ENCODE measurements at regions not wholly inside any gene's neighbourhood (a gene's known extent, or its start where the extent isn't known, plus 50 kb on each side); places are given as distances from the start of the nearest gene placed in this dataset.

GRCh38 chr2:156110890-156111289, 221.6 kb downstream of the NR4A2 start:
- Histone ChIP-seq H3K4me3 (no peak overlapping the region), H3K27me3 (ENCODE audit: low read depth) (no peaks in the 10 kb centered on the region), H3K9me3 (replicated peaks) (no peaks in the 10 kb centered on the region), H3K36me3 (no peaks in the 10 kb centered on the region), H3K4me1 (no peaks in the 10 kb centered on the region), H3K27ac (replicated peaks) (no peak overlapping the region)
- TF ChIP-seq, protein P1, sequence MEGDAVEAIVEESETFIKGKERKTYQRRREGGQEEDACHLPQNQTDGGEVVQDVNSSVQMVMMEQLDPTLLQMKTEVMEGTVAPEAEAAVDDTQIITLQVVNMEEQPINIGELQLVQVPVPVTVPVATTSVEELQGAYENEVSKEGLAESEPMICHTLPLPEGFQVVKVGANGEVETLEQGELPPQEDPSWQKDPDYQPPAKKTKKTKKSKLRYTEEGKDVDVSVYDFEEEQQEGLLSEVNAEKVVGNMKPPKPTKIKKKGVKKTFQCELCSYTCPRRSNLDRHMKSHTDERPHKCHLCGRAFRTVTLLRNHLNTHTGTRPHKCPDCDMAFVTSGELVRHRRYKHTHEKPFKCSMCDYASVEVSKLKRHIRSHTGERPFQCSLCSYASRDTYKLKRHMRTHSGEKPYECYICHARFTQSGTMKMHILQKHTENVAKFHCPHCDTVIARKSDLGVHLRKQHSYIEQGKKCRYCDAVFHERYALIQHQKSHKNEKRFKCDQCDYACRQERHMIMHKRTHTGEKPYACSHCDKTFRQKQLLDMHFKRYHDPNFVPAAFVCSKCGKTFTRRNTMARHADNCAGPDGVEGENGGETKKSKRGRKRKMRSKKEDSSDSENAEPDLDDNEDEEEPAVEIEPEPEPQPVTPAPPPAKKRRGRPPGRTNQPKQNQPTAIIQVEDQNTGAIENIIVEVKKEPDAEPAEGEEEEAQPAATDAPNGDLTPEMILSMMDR (IDR thresholded peaks at IDR 0.05; ENCODE audit: borderline replicate concordance) = no peak
- intact Hi-C loops (cut with micrococcal nuclease) = no loop called here
- DNase-seq = no peak

DNA sequence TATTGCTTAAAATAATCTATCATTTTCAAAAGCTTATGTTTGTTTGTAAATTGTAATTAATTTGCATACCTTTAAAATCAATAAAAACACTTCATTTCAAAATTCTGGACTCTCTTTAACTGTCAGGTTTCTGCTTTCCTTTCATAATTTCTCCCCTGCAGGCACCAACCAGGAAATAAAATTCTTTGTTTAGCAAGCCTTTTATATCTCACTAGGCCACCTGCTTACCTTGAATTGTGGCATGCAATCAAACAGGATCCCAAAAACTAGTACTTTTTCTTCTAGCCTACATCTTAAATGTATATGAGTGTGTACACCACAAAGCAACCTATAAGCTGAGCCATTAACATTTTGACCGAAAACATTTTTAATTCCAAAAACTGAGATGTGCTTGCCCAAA, 233.1 kb downstream of the NR4A2 start:
- DNase-seq = no peak
- no peaks in the 10 kb centered on the region for H3K27me3 ChIP-seq (ENCODE audit: low read depth)
- H3K27ac ChIP-seq (replicated peaks) = no peak overlapping the region
- intact Hi-C loops (cut with micrococcal nuclease) = no loop called here
- no peak overlapping the region for H3K4me3 ChIP-seq
- TF ChIP-seq, protein P1 (IDR thresholded peaks at IDR 0.05; ENCODE audit: borderline replicate concordance) = no peak
- peaks cover 13% of the 10 kb centered on the region for H3K9me3 ChIP-seq (replicated peaks)
- no peaks in the 10 kb centered on the region for H3K4me1 ChIP-seq
- H3K36me3 ChIP-seq = no peaks in the 10 kb centered on the region

GRCh38 chr2:156098506-156098905, 234.0 kb downstream of the NR4A2 start:
- Histone ChIP-seq H3K27me3 (ENCODE audit: low read depth) (no peaks in the 10 kb centered on the region), H3K27ac (replicated peaks) (no peak overlapping the region), H3K36me3 (no peaks in the 10 kb centered on the region), H3K4me1 (no peaks in the 10 kb centered on the region), H3K9me3 (replicated peaks) (peaks cover 13% of the 10 kb centered on the region), H3K4me3 (no peak overlapping the region)
- TF ChIP-seq, protein P1 (IDR thresholded peaks at IDR 0.05; ENCODE audit: borderline replicate concordance) = no peak
- no peak for DNase-seq
- intact Hi-C loops (cut with micrococcal nuclease) = no loop called here

- Histone ChIP-seq H3K4me1 (no peaks in the 10 kb centered on the region), H3K9me3 (replicated peaks) (no peaks in the 10 kb centered on the region), H3K27me3 (ENCODE audit: low read depth) (no peaks in the 10 kb centered on the region), H3K4me3 (no peak overlapping the region), H3K36me3 (no peaks in the 10 kb centered on the region), H3K27ac (replicated peaks) (no peak overlapping the region)
- TF ChIP-seq, protein P1 (IDR thresholded peaks at IDR 0.05; ENCODE audit: borderline replicate concordance) = no peak
- intact Hi-C loops (cut with micrococcal nuclease) = no loop called here
- DNase-seq = no peak
These were observed 243.9 kb downstream of the NR4A2 start for GRCh38 chr2:156088587-156088986.

GRCh38 chr2:156087875-156088274, 244.6 kb downstream of the NR4A2 start:
- intact Hi-C loops (cut with micrococcal nuclease) = no loop called here
- DNase-seq = no peak
- Histone ChIP-seq H3K4me3 (no peak overlapping the region), H3K4me1 (no peaks in the 10 kb centered on the region), H3K36me3 (no peaks in the 10 kb centered on the region), H3K27ac (replicated peaks) (no peak overlapping the region), H3K27me3 (ENCODE audit: low read depth) (no peaks in the 10 kb centered on the region), H3K9me3 (replicated peaks) (no peaks in the 10 kb centered on the region)
- TF ChIP-seq, protein P1 (IDR thresholded peaks at IDR 0.05; ENCODE audit: borderline replicate concordance) = no peak

Data from left ventricle myocardium inferior (tissue), 1 donor.